K562 (cell line): ENCODE measurements at regions not wholly inside any gene's neighbourhood (a gene's known extent, or its start where the extent isn't known, plus 50 kb on each side); places are given as distances from the start of the nearest gene placed in this dataset.

ENCODE experiments used
- ATAC-seq: fragments of 200-7000 bp; cut with Tn5 transposase; 3 replicates; pipeline ENCODE4 v1.9.1; 2020; ENCODE audit warnings: moderate library complexity
- BruUV-seq: library from RNA; stranded (reverse); fragments of 400-500 nt; replicated peaks from 2 replicates; lab custom pipeline; 2021; lab: Mats Ljungman, UMichigan
- CTCF ChIA-PET: fragments of 300-600 bp; formaldehyde crosslinking; extraction: SDS; loops from one replicate; lab custom pipeline; 2021; ENCODE audit warnings: low intra/inter-chr PET ratio; lab: Yijun Ruan, JAX
- POLR2A ChIA-PET: fragments of 300-600, 350-650 bp; sonication (Branson Sonifier 250); formaldehyde crosslinking; extraction: SDS; loops from one replicate; lab custom pipeline; 2021; ENCODE audit warnings: antibody characterized with exemption, inconsistent platforms; lab: Yijun Ruan, JAX
- DNase-seq, 4 experiments: peaks; one replicate each; pipeline versions ENCODE4 v3.0.0 to v3.0.0-alpha.2; 2011 to 2018; ENCODE audit warnings: low spot score in 3 of 4, mixed read lengths in 3 of 4; ENCODE audit errors: extremely low read depth in 1 of 4
- FAIRE-seq: peaks from 2 replicates; lab custom pipeline; 2011; peaks lifted over from hg19 to GRCh38; lab: Jason Lieb, UNC
- H2AFZ ChIP-seq: 2 replicates; pipeline ENCODE4 v1.6.0; 2011; ENCODE audit warnings: low read depth, low read length, control low read depth, inconsistent platforms
- H3K27ac ChIP-seq: fragments of 200-600 bp; 3 replicates; pipeline ENCODE4 v1.8.0; 2011; ENCODE audit warnings: low read depth, mild to moderate bottlenecking, control low read depth, inconsistent platforms, low read length, moderate library complexity, mixed read lengths; ENCODE audit errors: extremely low read depth
- H3K27me3 ChIP-seq, 2 experiments: fragments of 300-600 bp in 1 of 2; 2 replicates in 1 of 2; 3 replicates in 1 of 2; pipeline versions ENCODE4 v1.6.0 to v1.8.0; 2011; ENCODE audit warnings: inconsistent platforms in 2 of 2, low read length in 2 of 2, mild to moderate bottlenecking in 1 of 2, mixed read lengths in 1 of 2, moderate library complexity in 1 of 2; ENCODE audit not compliant: control insufficient read depth in 2 of 2, insufficient read depth in 2 of 2
- H3K36me3 ChIP-seq: fragments of 300-600 bp; 3 replicates; pipeline ENCODE4 v1.8.0; 2011; ENCODE audit warnings: mild to moderate bottlenecking, low read length, inconsistent platforms; ENCODE audit not compliant: control insufficient read depth, insufficient read depth
- H3K4me1 ChIP-seq, 2 experiments: fragments of 200-600 bp in 1 of 2; replicated peaks in 1 of 2; 2 replicates in 1 of 2; 3 replicates in 1 of 2; pipeline versions ENCODE4 v1.5.1 to v1.8.0; 2011; ENCODE audit warnings: inconsistent platforms in 2 of 2, low read length in 2 of 2, mild to moderate bottlenecking in 1 of 2, mixed read lengths in 1 of 2, moderate library complexity in 1 of 2; ENCODE audit not compliant: control insufficient read depth in 2 of 2, insufficient read depth in 2 of 2
- H3K4me2 ChIP-seq: 2 replicates; pipeline ENCODE4 v1.6.1; 2011; ENCODE audit warnings: low read length, control low read depth, inconsistent platforms, mixed read lengths; ENCODE audit not compliant: insufficient read depth
- H3K4me3 ChIP-seq: fragments of 200-600 bp; sonication (generic), shearing (Covaris generic); 2 replicates; pipeline ENCODE4 v1.5.1; 2016; ENCODE audit warnings: control low read depth, inconsistent platforms
- H3K79me2 ChIP-seq: fragments of 200-600 bp; 3 replicates; pipeline ENCODE4 v1.8.0; 2011; ENCODE audit warnings: low read length, inconsistent platforms; ENCODE audit not compliant: control insufficient read depth, insufficient read depth
- H3K9ac ChIP-seq, 2 experiments: 2 replicates each; pipeline versions ENCODE4 v1.6.0 to v1.6.1; 2011; ENCODE audit warnings: low read depth in 2 of 2, low read length in 2 of 2, control low read depth in 1 of 2, inconsistent platforms in 1 of 2, mild to moderate bottlenecking in 1 of 2, mixed read lengths in 1 of 2; ENCODE audit not compliant: insufficient read depth in 1 of 2
- H3K9me1 ChIP-seq: one replicate; pipeline ENCODE4 v1.6.0; 2011; ENCODE audit warnings: inconsistent platforms, mild to moderate bottlenecking, low read length, moderate library complexity; ENCODE audit not compliant: control insufficient read depth, insufficient read depth
- H3K9me3 ChIP-seq: replicated peaks from 2 replicates; pipeline ENCODE4 v1.5.1; 2011; ENCODE audit warnings: low read depth, low read length, inconsistent platforms; ENCODE audit not compliant: control insufficient read depth, insufficient read depth
- H4K20me1 ChIP-seq: replicated peaks from 2 replicates; pipeline ENCODE4 v1.6.1; 2011; ENCODE audit warnings: low read length, inconsistent platforms, mixed read lengths; ENCODE audit not compliant: control insufficient read depth, insufficient read depth
- ILK ChIP-seq: fragments of 450-650 bp; IDR thresholded peaks from 2 replicates; pipeline ENCODE4 v1.6.1; 2016; ENCODE audit warnings: missing genetic modification characterization, low read depth, mild to moderate bottlenecking, missing compliant biosample characterization, moderate library complexity, borderline replicate concordance
- NFE2L1 ChIP-seq: fragments of 450-650 bp; IDR thresholded peaks from 2 replicates; pipeline ENCODE4 v1.6.1; 2016; ENCODE audit warnings: missing genetic modification characterization, low read depth, mild to moderate bottlenecking, missing compliant biosample characterization, moderate library complexity, borderline replicate concordance
- NRF1 ChIP-seq, 2 experiments: fragments of 450-650 bp; IDR thresholded peaks in 1 of 2; conservative IDR thresholded peaks in 1 of 2; 2 replicates each; pipeline ENCODE4 v1.6.1; 2014; ENCODE audit warnings: mild to moderate bottlenecking in 2 of 2
- PRMT5 ChIP-seq: sonication (generic); formaldehyde crosslinking; IDR thresholded peaks from 2 replicates; pipeline ENCODE4 v1.5.0; 2020; ENCODE audit warnings: missing genetic modification reagents
- RBM14 ChIP-seq: fragments of 200-400 bp; formaldehyde crosslinking; IDR thresholded peaks from 2 replicates; pipeline ENCODE4 v1.6.1; 2018; ENCODE audit warnings: low read depth, mild to moderate bottlenecking, low read length, moderate library complexity, borderline replicate concordance; ENCODE audit not compliant: insufficient read depth
- RBM22 ChIP-seq: fragments of 200-400 bp; formaldehyde crosslinking; IDR thresholded peaks from 2 replicates; pipeline ENCODE4 v1.6.1; 2018; ENCODE audit warnings: low read length, low read depth; ENCODE audit not compliant: poor library complexity, severe bottlenecking
- TSC22D4 ChIP-seq: fragments of 450-650 bp; IDR thresholded peaks from 2 replicates; pipeline ENCODE4 v1.6.1; 2016; ENCODE audit warnings: missing genetic modification characterization, missing biosample characterization, control low read depth
- ZFP36 ChIP-seq: fragments of 150-350 bp; IDR thresholded peaks from 2 replicates; pipeline ENCODE4 v1.6.1; 2018; ENCODE audit warnings: low read length, low read depth; ENCODE audit not compliant: partially characterized antibody
- ZNF551 ChIP-seq: fragments of 250-450 bp; sonication (Bioruptor Pico); IDR thresholded peaks from 2 replicates; pipeline ENCODE4 v1.5.0; 2021; ENCODE audit warnings: mild to moderate bottlenecking, moderate library complexity
- ZNF592 ChIP-seq: fragments of 450-650 bp; IDR thresholded peaks from 2 replicates; pipeline ENCODE4 v1.6.1; 2017; ENCODE audit warnings: antibody characterized with exemption, mild to moderate bottlenecking
- WGBS: fragments of 100-300 bp; shearing (Covaris generic); methylation state at CpG from one replicate; pipeline ENCODE4 v1.1.6; 2016; ENCODE audit warnings: low coverage, mixed read lengths; ENCODE audit not compliant: insufficient coverage; ENCODE audit errors: missing lambda C conversion rate; 5-methylcytosine and 5-hydroxymethylcytosine counted together
- in situ Hi-C: fragments of 300-500 bp; cut with MboI; formaldehyde crosslinking; loops from 4 replicates; pipeline ENCODE4 v1.15.0; 2018; ENCODE audit warnings: inconsistent platforms, mixed read lengths
- intact Hi-C: fragments of 100-400 bp; cut with micrococcal nuclease; formaldehyde crosslinking; loops from 2 replicates; pipeline ENCODE4 v1.14.2; 2022

- Histone ChIP-seq H3K36me3 (no peaks in the 10 kb centered on the region), H4K20me1 (no peaks in the 10 kb centered on the region), H3K79me2 (no peaks in the 10 kb centered on the region), H2AFZ (no peak overlapping the region), H3K9me3 (no peaks in the 10 kb centered on the region), H3K4me3 (no peak overlapping the region), H3K4me1 (no peaks in the 10 kb centered on the region), H3K27me3 (no peaks in the 10 kb centered on the region), H3K9me1 (no peaks in the 10 kb centered on the region), H3K9ac (no peak overlapping the region), H3K4me2 (no peak overlapping the region), H3K27ac (no peak overlapping the region)
- no peak for ATAC-seq
- ChIA-PET CTCF (no interaction called here), POLR2A (interaction anchor here (0.7 kb wide), 1 partner anchor 1677 kb away, joined by 3 read pairs; no protein-coding TSS in a partner anchor)
- intact Hi-C loops = no loop called here
- WGBS = under 1% methylated on average over 13 of the region's 13 CpGs
- TF ChIP-seq ZNF551 (CRISPR knock-in tag) = no peak
- TF ChIP-seq NRF1 (conservative IDR thresholded peaks at IDR 0.05 in 1 of 2, IDR thresholded peaks at IDR 0.05 in 1 of 2) = no peak
- no TSS peak for BruUV-seq
- DNase-seq = no peak
- in situ Hi-C loops = no loop called here
- no peak for FAIRE-seq
These were observed 383.1 kb upstream of the CADM1 start for GRCh38 chr11:115887316-115887715.

- no peak overlapping the region for H3K9ac ChIP-seq
- 0% methylated on average over 5 of the region's 5 CpGs for WGBS
- POLR2A ChIA-PET = interaction anchor here (1.1 kb wide), 1 partner anchor 10 kb away, joined by 3 read pairs; no protein-coding TSS in a partner anchor
- H4K20me1 ChIP-seq = no peaks in the 10 kb centered on the region
- intact Hi-C loops = no loop called here
- no peaks in the 10 kb centered on the region for H3K36me3 ChIP-seq
- in situ Hi-C loops = no loop called here
- H3K27ac ChIP-seq = no peak overlapping the region
- H3K4me3 ChIP-seq = no peak overlapping the region
- no peak for FAIRE-seq
- no peak overlapping the region for H3K4me2 ChIP-seq
- no peaks in the 10 kb centered on the region for H3K27me3 ChIP-seq
- ATAC-seq = no peak
- H3K9me3 ChIP-seq = no peaks in the 10 kb centered on the region
- no TSS peak for BruUV-seq
- DNase-seq = no peak
- CTCF ChIA-PET = no interaction called here
- no peaks in the 10 kb centered on the region for H3K9me1 ChIP-seq
- no peaks in the 10 kb centered on the region for H3K79me2 ChIP-seq
- no peak overlapping the region for H2AFZ ChIP-seq
- H3K4me1 ChIP-seq = no peaks in the 10 kb centered on the region
- TF ChIP-seq RBM22 (no peak), ILK (no peak), PRMT5 (CRISPR knock-in tag) (no peak), TSC22D4 (tag) (no peak), RBM14 (no peak), NFE2L1 (tag) (no peak), ZNF592 (no peak), ZFP36 (no peak)
These were observed 382.2 kb upstream of the CADM1 start for GRCh38 chr11:115886422-115886733.
